ENCODE measurements at regions not wholly inside any gene's neighbourhood (a gene's known extent, or its start where the extent isn't known, plus 50 kb on each side); places are given as distances from the start of the nearest gene placed in this dataset.

DNA sequence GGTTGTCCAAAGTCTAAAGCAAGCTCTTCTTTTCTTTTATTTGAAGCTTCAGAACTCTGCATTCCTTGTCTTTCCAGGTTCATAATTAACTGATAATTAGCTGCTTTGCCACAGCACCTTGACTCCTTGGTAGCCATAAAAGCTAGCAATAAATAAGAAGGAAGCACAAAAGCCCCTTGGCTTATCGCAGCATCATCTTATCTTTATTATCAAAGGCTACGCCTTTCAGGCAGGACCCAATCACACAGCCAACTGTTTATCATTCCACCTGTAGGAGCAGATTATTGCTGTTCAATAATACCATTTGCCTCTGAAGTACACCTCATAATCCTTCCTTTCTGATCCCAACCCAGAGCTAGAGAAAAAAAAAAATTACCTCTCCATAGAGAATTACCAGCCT, 489.2 kb downstream of the SATB2 start:
- no peak for TF ChIP-seq CTCF (optimal IDR thresholded peaks at IDR 0.05 in 1 of 3, IDR thresholded peaks at IDR 0.05 in 1 of 3, conservative IDR thresholded peaks at IDR 0.05 in 1 of 3; ENCODE audit: extremely low read depth in 1 of 3, insufficient read depth in 2 of 3, low read length in 3 of 3)
- TF ChIP-seq EZH2 (IDR thresholded peaks at IDR 0.05; ENCODE audit: low read length): no peak

Measured in keratinocyte (primary cell).